ENCODE measurements at regions not wholly inside any gene's neighbourhood (a gene's known extent, or its start where the extent isn't known, plus 50 kb on each side); places are given as distances from the start of the nearest gene placed in this dataset.

- no peaks in the 10 kb centered on the region for H3K27me3 ChIP-seq (ENCODE audit: control insufficient read depth in 2 of 2, insufficient read depth in 2 of 2, low read length in 2 of 2)
- no peak overlapping the region for H3K4me3 ChIP-seq (replicated peaks in 1 of 3; ENCODE audit: insufficient read depth in 1 of 3, low read depth in 1 of 3, low read length in 3 of 3)
- H2AFZ ChIP-seq (ENCODE audit: low read depth, low read length) = no peak overlapping the region
- H3K4me1 ChIP-seq (ENCODE audit: control insufficient read depth, extremely low read depth, insufficient read depth, low read length) = peaks cover 24% of the 10 kb centered on the region
- no peaks in the 10 kb centered on the region for H3K9me1 ChIP-seq (replicated peaks; ENCODE audit: control insufficient read depth, extremely low read depth, insufficient read depth, low read length)
- TF ChIP-seq FOS (IDR thresholded peaks at IDR 0.05; ENCODE audit: borderline replicate concordance, insufficient read depth, low read length) (no peak), CTCF (IDR thresholded peaks at IDR 0.05; ENCODE audit: extremely low read depth in 1 of 2, insufficient read depth in 1 of 2, low read depth in 1 of 2, low read length in 2 of 2) (no peak), GATA2 (IDR thresholded peaks at IDR 0.05; ENCODE audit: insufficient read depth, insufficient read length, low read depth, low read length) (no peak), JUN (IDR thresholded peaks at IDR 0.05; ENCODE audit: borderline replicate concordance, insufficient read depth, insufficient read length, low read depth) (no peak), POLR2A (IDR thresholded peaks at IDR 0.05; ENCODE audit: low read depth, low read length) (no peak), MYC (IDR thresholded peaks at IDR 0.05; ENCODE audit: low read depth, low read length) (no peak), POLR2AphosphoS5 (IDR thresholded peaks at IDR 0.05; ENCODE audit: insufficient read depth, low read depth, low read length) (no peak)
- TF ChIP-seq, protein P1, sequence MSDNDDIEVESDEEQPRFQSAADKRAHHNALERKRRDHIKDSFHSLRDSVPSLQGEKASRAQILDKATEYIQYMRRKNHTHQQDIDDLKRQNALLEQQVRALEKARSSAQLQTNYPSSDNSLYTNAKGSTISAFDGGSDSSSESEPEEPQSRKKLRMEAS (IDR thresholded peaks at IDR 0.05; ENCODE audit: insufficient read depth, insufficient read length) = no peak
- ChIA-PET CTCF (interaction anchor here (1.1 to 2.2 kb wide), 6 partner anchors 9 to 1119 kb away, joined by 3 to 13 read pairs (median 6); no protein-coding TSS in a partner anchor), POLR2A (no interaction called here)
- H3K9ac ChIP-seq (replicated peaks; ENCODE audit: extremely low read depth, insufficient read depth, low read length) = no peak overlapping the region
- H3K79me2 ChIP-seq (ENCODE audit: control insufficient read depth, insufficient read depth, low read length) = no peaks in the 10 kb centered on the region
- peak overlapping the region; percentile 64 for H3K27ac ChIP-seq (ENCODE audit: insufficient read depth, low read depth, low read length)
- H3K4me2 ChIP-seq (ENCODE audit: insufficient read depth, low read length) = no peak overlapping the region
- no peaks in the 10 kb centered on the region for H4K20me1 ChIP-seq (replicated peaks; ENCODE audit: control insufficient read depth, extremely low read depth, insufficient read depth, low read length)
- no peaks in the 10 kb centered on the region for H3K36me3 ChIP-seq (ENCODE audit: control insufficient read depth in 2 of 2, extremely low read depth in 1 of 2, insufficient read depth in 2 of 2, low read length in 2 of 2)
- intact Hi-C loops (cut with micrococcal nuclease) (no loop called here), dilution Hi-C loops (cut with MboI; ENCODE audit: extremely low pct_ligation_motif_present, low sequenced_read_pairs) (no loop called here)
- no TSS peak for BruUV-seq (replicated peaks)
- DNase-seq (ENCODE audit: low read depth, low spot score) (no peak), FAIRE-seq (no peak)
- no peaks in the 10 kb centered on the region for H3K9me3 ChIP-seq (replicated peaks; ENCODE audit: control insufficient read depth, insufficient read depth, low read length)
Observed at GRCh38 chr3:178169421-178169820, 366.8 kb upstream of the KCNMB2 start.
